SKM-1 treated with dmso at 0.1 percent for 144 hours (cell line): ENCODE measurements at regions not wholly inside any gene's neighbourhood (a gene's known extent, or its start where the extent isn't known, plus 50 kb on each side); places are given as distances from the start of the nearest gene placed in this dataset.

Experiments used
- DNase-seq: peaks from one replicate; lab custom pipeline; 2025; ENCODE audit not compliant: unreplicated experiment; lab: John Stamatoyannopoulos, UW

DNA sequence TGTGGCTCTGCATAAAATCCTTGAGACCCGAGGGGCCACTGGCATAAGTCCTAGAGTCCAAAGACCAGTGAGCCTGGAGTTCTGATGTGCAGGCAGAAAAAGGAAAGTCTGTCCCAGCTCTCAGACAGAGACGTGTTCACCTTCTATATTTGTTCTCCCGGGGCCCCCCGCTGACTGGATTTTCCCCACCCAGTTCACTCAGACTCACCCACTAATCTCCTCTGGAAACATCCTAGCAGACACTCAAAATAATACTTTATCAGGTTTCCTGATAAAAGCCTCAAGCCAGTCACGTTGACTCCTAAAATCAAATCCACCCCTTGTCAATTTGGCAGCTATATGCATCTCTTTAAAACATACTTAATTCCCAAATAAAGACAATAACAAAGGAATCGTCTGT is 1084.2 kb upstream of the NCAM2 start:
- no peak for DNase-seq

DNA sequence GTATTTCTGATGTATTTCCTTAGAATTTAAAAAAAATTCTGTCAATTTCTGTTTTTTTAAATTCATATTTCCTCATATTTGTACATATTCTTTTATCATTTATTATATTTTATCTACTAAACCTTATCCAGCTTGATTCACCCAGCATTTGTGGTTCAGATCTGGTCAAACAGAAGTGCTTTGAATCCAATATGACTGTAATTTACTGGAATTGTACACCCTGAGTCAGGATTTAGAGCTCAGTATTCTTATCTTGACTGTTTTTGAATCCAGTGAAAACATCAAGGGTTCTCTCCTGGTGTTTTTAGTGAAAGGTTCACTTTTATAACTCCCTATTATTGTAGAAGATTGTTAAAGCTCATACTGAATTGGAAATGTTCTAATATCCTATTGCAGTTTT is 1077.0 kb upstream of the NCAM2 start:
- no peak for DNase-seq

- no peak for DNase-seq
Measured at GRCh38 chr21:19922122-19922521, 1076.1 kb upstream of the NCAM2 start.

DNA sequence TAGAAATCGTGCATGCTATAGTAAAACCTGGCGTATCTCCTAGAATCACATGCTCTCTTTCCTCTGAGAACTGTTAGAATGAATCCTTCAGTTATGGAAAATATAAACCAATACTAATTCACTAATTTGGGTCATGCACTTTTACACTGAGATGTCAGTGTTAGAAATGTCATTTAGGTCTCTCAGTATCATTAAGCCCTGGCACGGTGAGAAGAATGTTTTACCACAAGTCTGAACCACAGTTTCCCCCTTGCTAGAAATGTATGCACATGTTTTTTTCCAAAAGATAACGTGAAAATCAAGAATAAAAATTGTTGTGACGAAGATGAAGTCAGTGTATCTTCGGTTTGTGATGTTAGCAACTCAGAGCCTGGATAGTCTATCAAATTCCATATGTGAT is 1062.7 kb upstream of the NCAM2 start:
- DNase-seq = no peak

DNA sequence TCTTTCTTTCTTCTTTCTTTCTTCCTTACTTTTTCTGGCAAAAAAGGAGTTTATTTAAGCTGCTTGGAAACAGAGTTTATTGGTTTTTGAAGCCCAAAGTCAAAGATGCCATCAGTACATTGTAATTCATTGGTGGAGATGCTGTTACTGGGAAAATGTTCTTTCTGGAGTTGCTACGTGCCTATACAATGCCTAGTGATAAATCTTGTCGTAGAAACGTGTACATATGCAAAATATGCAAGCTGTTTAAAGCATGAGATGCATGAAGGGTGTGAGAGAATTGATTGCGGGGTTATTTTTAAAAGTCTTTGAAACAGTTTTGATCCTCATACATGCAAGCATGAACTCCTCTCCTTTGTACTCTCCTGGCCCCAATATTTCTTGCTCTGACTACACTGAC is 1060.6 kb upstream of the NCAM2 start:
- DNase-seq = no peak

- DNase-seq = no peak
Measured at GRCh38 chr21:19941626-19942025, 1056.6 kb upstream of the NCAM2 start.

DNA sequence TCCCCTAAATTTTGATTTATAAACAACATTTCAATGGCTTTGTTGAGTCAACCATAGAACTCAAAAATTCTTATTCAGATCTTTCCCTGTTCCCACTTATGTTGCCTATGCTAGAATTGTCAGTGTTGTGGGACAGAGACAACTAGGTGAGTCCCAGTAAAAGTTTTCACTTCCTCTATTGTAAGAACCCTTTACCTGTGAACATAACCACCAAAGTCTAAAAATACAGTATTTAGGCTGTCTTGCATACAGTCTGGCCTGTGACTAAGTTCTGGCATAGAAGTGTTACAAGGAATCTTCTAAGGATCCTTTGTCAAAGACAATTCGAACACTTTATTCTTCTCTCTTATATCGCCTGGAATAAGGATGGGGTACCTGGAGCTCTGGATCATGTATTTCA is 1047.9 kb upstream of the NCAM2 start:
- no peak for DNase-seq

- DNase-seq = no peak
Measured at GRCh38 chr21:19969156-19969555, 1029.1 kb upstream of the NCAM2 start.

GRCh38 chr21:19981938-19982337 is 1016.3 kb upstream of the NCAM2 start:
- no peak for DNase-seq

DNA sequence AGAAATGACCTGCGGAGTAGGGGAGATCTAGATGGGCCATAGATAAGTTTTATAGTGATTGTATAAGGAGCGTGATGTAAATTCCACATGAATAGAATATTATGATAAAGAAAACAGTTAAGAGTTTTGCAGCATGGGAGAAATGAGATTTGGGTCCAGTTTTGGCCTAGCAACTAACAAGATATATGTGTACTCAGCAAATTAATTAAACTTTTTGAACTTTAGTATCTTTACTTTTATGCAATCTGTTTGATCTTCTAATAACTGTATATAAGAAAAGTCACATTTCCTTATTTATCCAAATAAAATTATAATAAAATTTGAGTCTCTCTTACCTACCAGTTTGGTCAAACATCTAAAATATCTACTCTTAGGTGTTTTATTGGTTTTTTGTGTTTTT is 1011.8 kb upstream of the NCAM2 start:
- DNase-seq = no peak

DNA sequence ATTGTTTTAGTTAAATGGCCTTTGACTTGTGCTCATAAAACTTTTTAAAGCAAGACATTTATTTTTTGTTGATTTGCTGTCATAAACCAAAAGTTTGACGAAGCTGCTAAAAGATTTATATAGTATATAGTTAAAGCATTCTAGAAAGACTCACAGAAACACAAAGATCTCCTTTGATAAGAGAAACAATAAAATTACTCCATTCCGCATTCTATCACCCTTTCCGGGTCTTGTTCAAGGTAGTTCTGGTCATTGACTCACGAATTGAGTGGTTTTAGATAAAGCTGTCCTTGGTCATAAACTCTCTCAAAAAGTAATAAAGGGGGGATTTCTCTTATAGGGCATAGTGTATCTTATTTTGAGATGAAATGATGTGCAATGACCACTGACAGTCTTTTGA is 1010.5 kb upstream of the NCAM2 start:
- no peak for DNase-seq

- no peak for DNase-seq
Measured at GRCh38 chr21:19992540-19992939, 1005.7 kb upstream of the NCAM2 start.

DNA sequence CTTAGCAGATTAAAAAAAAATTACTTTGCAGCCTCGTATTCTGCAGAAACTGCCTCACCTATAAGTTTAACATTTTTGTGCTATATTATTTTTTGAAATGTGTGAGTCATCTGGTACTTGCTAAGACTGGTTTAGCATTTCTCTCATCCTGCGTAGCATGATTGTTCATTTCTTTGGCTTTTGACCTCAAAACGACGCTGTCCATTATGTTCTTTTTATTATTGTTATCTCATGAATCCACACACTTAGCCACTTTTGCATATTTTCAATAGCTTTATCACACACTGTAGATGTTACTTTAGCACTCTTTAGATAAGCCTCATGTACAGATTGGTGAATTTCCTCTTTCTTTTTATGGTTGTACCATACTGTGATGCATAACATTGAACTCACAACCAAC is 1004.9 kb upstream of the NCAM2 start:
- no peak for DNase-seq

GRCh38 chr21:19995253-19995652 is 1003.0 kb upstream of the NCAM2 start:
- DNase-seq = peak; percentile 58

GRCh38 chr21:19998453-19998852 is 999.8 kb upstream of the NCAM2 start:
- no peak for DNase-seq

DNA sequence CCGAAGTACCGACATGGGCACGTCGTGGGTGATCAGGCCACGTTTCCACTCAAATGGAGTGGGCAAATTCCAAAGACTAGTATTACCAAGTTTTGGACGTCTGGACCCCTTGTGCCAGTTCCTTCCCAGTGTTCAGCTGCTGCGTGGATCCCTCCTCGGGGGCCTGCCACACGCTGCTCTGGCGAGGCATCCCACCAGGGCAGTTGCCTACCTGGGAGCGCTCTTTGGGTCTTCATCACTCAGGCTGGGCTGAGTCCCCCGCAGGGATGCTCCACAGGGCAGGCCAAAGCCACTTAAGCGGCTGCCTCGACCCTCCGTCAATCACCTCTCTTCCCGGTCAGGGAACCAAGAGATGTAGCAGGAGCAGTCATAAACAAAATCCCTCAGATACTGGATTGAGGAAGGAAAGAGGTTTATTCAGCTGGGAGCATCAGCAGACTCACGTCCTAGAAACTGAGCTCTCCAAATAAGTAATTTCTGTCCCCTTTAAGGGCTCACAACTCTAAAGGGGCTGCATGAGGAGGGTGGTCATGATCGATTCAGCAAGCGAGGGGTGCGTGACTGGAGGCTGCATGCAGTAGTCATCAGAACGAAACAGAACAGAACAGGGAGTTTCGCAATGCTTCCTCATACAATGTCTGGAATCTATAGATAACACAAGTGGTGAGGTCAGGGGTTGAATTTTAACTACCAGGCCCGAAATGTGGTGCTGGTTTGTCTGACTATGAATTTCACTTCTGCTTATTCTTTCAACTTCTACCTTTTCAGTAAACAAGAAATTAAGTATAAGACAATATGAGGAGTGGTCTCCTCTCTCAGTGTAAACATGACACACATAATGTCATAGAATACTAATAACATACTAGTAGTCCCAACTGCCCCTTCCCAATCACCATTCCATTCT is 998.6 kb upstream of the NCAM2 start:
- DNase-seq = peak; percentile 80

DNA sequence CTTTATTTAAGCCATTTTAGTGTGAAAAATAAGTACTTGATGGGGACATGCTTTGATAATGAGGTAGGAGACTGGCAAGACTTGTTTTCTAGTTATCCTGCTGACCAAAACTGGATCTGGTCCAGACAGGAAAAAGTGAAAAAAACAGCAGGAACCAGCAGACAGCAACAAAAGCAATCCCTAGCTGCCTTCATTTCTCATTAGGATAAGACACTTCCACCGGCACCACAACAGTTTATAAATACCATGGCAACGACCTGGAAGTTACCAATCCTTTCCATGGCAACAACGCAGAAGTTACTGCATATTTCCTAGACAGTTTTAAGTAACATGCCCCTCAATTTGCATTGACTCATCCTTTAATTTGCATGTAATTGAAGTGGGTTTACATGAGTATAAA is 993.8 kb upstream of the NCAM2 start:
- DNase-seq = no peak

DNA sequence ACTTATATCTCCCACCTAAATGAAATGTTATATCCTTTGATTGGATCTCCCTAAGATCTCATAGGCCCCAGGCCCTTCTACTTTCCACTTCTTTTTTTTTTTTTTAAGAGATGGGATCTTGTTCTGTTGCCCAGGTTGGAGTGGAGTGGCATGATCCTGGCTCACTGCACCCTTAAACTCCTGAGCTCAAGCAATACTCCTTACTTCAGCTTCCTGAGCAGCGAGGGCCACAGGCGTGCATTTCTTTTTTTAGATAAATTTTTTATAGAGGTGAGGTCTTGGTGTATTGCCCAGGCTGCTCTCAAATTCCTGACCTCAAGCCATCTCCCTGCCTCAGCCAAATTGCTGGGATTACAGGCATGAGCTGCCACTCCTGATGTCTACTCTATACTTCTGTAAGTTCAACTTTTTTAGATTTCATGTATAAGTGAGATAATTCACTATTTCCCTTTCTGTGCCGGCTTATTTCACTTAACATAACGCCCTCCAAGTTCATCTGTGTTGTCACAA is 987.5 kb upstream of the NCAM2 start:
- DNase-seq = no peak

DNA sequence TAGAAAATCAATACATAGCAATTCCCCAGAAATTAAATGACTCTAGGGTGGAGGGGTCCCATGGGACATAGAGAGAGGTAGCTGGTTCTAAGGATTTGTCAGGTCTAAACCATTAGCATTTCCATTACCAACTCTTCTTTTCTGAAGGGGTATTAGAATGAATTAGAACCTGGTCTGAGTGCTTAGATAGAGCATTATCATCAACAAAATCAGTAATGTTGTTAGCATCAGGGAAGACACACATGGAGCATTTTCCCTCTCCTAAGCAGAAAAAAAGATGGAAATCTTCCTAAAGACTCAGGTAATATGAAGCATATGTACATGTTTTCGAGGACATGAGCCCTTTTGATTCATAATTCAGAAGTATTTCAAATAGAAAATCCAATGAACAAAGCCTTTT is 984.4 kb upstream of the NCAM2 start:
- DNase-seq = no peak

- no peak for DNase-seq
Measured at GRCh38 chr21:20016435-20017005, 981.7 kb upstream of the NCAM2 start.

- no peak for DNase-seq
Measured at GRCh38 chr21:20020026-20020425, 978.2 kb upstream of the NCAM2 start.

DNA sequence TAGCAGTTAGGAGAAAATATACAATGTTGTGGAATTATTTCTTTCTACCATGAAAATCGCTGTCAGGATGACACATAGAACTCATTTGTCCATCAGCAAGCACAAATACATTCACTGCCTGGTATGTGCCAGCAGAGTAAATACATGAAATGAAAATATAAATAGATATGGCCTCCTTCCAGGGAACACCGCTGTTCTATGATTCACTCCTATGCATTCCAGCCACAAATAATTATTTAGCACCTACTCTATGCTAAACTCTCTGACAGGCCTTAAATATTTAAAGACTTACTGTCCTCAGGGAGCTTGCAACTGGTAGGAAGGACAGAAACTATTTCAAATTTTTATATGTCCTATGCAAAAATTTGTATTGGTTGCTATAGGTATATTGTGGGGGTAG is 975.0 kb upstream of the NCAM2 start:
- no peak for DNase-seq

- no peak for DNase-seq
Measured at GRCh38 chr21:20024741-20025140, 973.5 kb upstream of the NCAM2 start.
